Skeletal muscle cell (primary cell): ENCODE measurements at regions not wholly inside any gene's neighbourhood (a gene's known extent, or its start where the extent isn't known, plus 50 kb on each side); places are given as distances from the start of the nearest gene placed in this dataset.

Experiments used
- DNase-seq: peaks from one replicate; pipeline ENCODE4 v3.0.0-alpha.2; 2010; ENCODE audit warnings: low read depth
- H3K4me3 ChIP-seq: 2 replicates; pipeline ENCODE4 v1.5.1; 2011; ENCODE audit warnings: low read depth, mild to moderate bottlenecking, control low read depth, low read length, moderate library complexity

- H3K4me3 ChIP-seq: no peak overlapping the region
These were observed 399.2 kb downstream of the NLGN4X start for GRCh38 chrX:5829469-5829868.

DNA sequence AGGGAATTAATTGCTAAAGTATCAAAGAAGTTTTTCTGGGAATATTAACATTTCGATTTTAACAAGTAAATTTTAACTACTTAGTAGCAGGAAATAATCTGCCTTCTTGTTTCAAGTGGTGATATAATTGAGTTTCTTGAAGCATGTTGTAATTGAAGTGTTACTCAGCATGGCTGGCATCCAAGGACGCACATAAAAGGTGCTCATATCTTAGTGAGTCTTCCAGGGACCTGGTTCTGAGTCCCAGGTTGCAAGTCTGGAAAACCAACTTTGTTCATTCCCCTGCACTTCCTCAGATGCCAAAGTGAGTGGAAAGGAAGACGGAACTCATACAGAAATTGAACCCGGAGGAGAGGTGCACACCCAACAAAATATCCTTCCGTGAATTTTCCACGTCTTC is 399.6 kb downstream of the NLGN4X start:
- H3K4me3 ChIP-seq: no peak overlapping the region
- no peak for DNase-seq

More at GRCh38 chrX:5829469-5829868, 399.2 kb downstream of the NLGN4X start:
- no peak for DNase-seq

DNA sequence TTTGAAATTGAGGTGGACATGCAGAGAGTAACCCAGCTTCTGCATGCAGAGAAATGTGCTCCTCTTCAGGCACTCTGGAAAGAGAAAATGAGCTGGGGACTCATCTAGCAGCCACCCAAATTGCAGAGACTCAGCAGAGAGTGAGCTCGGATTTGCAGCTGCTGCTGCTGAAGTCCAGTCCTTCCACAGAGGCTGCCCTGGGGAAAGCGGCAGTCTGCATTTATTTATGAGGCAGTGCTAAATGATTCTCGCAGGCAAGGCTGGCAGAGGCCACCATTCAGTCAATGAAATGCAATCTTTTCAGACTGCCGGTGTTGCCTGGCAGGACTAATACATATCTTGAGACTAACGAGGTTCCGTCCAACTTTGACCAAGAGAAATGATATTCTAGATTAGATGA is 404.8 kb downstream of the NLGN4X start:
- no peak for DNase-seq
- H3K4me3 ChIP-seq: no peak overlapping the region

DNA sequence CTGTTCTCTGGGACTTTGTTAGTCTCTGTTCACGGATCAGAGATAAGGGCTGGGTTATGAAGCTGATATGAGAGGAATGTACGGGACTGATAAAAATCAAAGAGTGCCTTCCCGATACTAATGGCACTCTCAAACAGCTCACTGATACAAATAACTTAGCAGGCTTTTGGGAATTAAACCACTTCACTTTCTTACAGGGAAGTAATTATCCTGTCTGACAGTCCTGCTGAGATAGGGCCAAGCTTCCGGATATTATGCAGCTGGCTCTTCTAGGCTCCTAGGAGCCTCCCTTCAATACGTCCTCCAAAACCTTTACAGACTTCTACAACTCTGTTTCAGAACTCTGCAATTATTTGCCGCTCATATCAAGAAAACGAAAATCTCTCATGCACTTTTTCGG is 418.0 kb downstream of the NLGN4X start:
- H3K4me3 ChIP-seq: no peak overlapping the region
- DNase-seq: no peak

DNA sequence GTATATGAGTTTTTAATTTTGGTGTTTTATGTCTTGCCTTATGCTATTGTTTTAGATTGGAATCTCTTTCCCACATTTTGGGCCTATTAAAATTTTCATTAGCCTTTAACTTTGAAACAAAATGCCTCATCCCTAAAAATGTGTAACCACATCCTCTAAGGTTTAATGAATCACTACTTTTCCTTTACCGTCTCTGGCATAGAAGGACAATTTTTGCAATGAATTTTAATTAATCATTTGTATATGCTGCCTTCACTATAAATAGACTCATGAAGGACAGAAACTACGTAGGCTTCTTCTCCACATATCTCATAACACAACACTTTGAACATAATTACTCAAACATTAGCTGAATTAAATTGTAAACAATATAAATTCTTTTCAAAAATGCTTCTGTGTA is 421.5 kb downstream of the NLGN4X start:
- no peak overlapping the region for H3K4me3 ChIP-seq
- DNase-seq: no peak

DNA sequence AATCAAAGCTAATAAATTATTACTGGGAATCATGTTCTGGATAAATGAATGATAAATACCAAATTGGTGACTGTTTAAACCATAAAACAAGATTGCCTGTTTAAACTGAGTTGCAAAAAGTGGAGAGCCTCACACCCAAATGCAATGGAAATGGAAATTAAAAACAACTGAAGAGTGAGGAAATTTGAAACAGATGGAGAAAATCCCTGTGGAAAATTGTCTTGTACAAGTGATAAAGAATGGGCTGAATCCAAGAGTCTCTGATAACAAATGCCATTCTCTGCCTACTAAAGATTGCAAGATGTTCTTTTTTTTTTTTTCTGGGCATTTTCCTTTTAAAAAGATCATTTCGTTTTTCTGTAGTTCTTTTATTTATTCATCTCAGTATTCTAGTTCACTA is 426.3 kb downstream of the NLGN4X start:
- no peak overlapping the region for H3K4me3 ChIP-seq
- no peak for DNase-seq

- no peak for DNase-seq
- H3K4me3 ChIP-seq: no peak overlapping the region
These were observed 436.9 kb downstream of the NLGN4X start for GRCh38 chrX:5791721-5792120.

DNA sequence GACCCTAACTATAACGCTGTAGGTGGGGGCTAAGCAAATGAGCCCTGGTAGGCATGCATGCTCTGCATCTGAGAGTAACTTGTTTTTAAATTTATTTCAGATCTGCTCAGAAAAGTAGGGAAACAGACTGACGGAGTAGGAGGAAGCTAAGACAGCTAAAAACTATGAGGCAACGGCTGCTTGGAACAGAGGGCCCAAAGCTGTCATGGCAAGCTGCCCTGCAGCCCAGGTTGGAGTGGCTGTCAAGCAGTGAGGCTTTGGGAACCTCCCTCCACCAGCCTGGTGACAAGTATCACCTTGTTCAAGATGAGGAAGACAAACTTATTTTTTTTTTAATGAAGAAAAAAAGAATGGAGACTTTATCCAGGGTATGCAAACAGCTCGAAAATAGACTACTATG is 439.8 kb downstream of the NLGN4X start:
- H3K4me3 ChIP-seq: no peak overlapping the region
- no peak for DNase-seq

DNA sequence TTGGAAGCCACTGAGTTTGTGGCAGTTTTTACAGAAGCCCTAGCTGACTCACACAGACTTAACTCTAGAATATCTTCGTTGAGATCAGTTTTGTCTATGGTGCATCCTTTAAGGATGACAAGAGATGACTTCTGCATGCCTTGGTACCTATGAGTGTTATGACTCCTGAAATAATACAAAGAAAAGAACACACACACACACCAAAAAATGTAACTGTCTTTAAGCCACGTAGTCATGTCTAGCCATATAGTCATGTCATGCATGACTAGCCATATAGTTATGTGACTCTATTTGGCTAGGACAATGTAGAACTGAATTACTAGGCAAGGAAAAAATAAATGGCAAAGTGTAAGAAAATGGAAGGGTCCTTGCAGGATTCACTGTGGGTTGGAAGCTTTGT is 447.8 kb downstream of the NLGN4X start:
- no peak overlapping the region for H3K4me3 ChIP-seq
- no peak for DNase-seq

DNA sequence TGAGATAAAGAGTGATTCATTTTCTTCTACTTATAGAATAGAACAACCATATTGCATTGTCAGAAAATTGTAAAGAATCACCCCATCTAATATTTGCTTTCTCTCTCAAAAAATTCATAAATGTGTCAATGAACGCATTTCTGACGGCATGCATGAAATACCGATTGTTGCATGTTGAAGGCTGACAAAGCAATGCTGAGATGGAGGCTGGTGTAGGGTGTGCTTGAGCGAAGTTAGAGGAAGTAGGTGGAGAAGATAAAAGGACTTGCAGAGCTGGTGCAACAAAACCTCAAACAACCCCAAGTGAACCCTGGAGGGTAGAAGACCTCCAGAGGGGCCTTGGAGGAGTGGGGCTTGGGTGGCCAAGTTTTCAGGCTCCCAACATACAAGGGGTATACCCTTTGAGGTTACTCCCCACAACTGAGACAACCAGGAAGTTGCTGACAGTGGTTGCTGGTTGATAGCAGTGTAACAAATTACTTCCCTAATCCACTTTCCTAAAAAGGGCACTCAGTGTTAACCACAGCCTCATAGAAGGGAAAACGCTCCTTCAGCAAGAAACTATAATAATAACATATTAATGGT is 452.7 kb downstream of the NLGN4X start:
- H3K4me3 ChIP-seq: no peak overlapping the region
- DNase-seq: no peak

DNA sequence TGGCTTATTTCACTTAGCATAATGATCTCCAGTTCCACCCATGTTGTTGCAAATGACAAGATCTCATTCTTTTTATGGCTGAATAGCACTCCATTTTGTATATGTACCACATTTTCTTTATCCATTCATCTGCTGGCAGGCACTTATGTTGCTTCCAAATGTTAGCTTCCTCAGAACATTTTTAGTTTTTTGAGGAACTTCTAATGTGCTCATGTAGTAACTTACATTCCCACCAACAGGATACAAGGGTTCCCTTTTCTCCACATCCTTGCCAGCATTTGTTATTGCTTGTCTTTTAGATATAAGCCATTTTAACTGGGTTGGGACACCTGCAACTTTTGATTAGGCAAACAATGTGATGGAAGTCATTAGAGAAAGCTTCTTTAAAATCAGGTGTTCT is 454.2 kb downstream of the NLGN4X start:
- DNase-seq: no peak
- H3K4me3 ChIP-seq: no peak overlapping the region

- H3K4me3 ChIP-seq: no peak overlapping the region
- no peak for DNase-seq
These were observed 457.2 kb downstream of the NLGN4X start for GRCh38 chrX:5771441-5771840.

- no peak overlapping the region for H3K4me3 ChIP-seq
- DNase-seq: no peak
These were observed 472.1 kb downstream of the NLGN4X start for GRCh38 chrX:5756616-5757015.

GRCh38 chrX:5753291-5753690 is 475.4 kb downstream of the NLGN4X start:
- H3K4me3 ChIP-seq: no peak overlapping the region
- no peak for DNase-seq

GRCh38 chrX:5752831-5753230 is 475.8 kb downstream of the NLGN4X start:
- H3K4me3 ChIP-seq: no peak overlapping the region
- DNase-seq: no peak

DNA sequence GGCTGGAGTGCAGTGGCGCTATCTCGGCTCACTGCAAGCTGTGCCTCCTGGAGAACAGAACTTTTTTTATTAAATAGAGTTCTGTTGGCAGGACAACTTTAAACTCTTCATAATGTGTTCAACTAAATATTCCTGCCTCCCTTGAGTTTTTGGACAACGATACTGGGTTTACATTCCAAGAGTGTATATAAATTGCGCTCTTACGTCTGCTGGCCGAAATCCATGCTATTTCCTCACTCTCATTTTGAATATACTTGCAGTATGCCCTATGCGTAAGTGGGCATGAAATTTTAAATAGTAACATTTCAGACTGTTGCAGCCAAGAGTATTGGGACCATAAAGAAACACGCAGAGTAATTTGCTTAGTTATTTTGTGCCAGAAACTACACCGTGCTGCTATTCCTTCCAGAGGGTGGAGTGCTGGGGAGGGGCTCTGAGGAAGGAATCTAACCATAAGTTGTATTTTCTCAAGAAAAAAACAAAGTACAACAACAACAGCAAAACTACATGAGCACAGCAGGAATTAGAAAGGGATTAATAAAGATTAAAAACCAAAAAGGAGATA is 480.0 kb downstream of the NLGN4X start:
- H3K4me3 ChIP-seq: no peak overlapping the region
- DNase-seq: no peak

- DNase-seq: no peak
- H3K4me3 ChIP-seq: no peak overlapping the region
These were observed 482.4 kb downstream of the NLGN4X start for GRCh38 chrX:5746231-5746630.

DNA sequence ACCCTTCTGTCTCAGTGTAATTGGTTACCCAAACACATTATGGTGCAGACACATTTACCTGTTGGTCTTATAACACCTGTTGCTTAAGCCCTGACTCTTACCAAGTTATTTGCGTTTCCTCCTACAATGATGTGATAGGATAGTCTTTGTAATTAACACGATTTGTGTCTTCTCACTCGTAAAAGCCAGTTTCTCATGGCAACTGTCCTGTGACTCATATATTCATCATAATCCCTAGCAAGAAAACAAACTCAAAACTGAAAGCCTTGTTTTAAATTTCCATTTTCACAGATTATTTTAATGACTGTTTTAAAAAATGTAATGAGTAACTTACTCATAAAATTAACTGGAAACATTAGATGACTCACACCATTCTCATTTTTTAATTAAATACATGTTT is 495.2 kb downstream of the NLGN4X start:
- no peak overlapping the region for H3K4me3 ChIP-seq
- no peak for DNase-seq

- H3K4me3 ChIP-seq: no peak overlapping the region
- no peak for DNase-seq
These were observed 498.1 kb downstream of the NLGN4X start for GRCh38 chrX:5730556-5730955.

- no peak for DNase-seq
- no peak overlapping the region for H3K4me3 ChIP-seq
These were observed 502.4 kb downstream of the NLGN4X start for GRCh38 chrX:5726224-5726623.

DNA sequence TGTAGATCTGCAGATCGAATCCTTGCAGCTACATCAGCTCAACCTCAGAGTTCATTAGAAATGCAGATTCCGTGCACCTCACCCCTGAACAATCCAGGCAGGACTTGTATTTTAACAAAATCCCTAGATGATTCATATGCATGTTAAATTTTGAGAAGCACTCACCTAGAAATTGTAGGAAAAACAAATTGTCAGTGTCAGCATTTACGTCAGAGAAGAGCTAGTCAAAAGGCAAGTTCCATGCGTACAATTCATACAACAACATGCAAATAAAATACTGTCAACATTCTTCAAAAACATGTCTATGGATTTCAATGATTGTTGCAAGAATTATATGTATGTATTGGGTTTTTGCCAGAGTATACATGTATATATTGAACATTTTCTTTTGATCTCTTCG is 504.5 kb downstream of the NLGN4X start:
- no peak for DNase-seq
- no peak overlapping the region for H3K4me3 ChIP-seq

- H3K4me3 ChIP-seq: no peak overlapping the region
- no peak for DNase-seq
These were observed 510.0 kb downstream of the NLGN4X start for GRCh38 chrX:5718651-5719050.
